AG08396 (cell line): ENCODE measurements at regions not wholly inside any gene's neighbourhood (a gene's known extent, or its start where the extent isn't known, plus 50 kb on each side); places are given as distances from the start of the nearest gene placed in this dataset.
"Not testable (repeated sequence)": the region's sequence is repeated elsewhere in the genome, so short reads cannot be mapped to it uniquely, and the experiment has no call there.

Experiments
- DNase-seq: peaks from one replicate; pipeline ENCODE4 v3.0.0; 2012; ENCODE audit warnings: low spot score, mixed read lengths

DNA sequence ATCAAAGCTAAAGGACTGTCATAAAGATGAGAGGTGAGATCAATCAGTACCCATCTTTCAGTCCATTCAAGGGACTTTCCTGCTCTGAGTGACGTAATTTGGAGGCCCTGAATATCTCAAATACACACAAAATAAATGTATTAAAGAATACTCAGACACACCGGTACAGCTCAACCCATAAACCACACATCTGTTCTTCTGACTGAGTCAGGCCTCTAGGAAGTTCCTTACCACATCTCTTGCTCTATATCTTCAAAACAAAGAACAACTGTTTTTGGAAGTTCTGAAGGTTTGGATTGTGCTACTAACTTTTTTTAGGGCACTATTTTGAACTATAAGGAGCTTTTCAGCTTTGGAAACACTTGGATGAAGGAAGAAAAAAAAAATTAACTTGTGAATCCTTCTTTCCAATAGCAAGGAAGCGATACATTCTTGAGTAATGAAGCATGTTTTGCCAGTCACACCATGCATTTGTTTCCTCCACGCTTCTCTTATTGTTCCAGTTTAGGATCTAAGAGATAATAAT is 866.5 kb upstream of the VRK2 start:
- DNase-seq, result no peak

DNA sequence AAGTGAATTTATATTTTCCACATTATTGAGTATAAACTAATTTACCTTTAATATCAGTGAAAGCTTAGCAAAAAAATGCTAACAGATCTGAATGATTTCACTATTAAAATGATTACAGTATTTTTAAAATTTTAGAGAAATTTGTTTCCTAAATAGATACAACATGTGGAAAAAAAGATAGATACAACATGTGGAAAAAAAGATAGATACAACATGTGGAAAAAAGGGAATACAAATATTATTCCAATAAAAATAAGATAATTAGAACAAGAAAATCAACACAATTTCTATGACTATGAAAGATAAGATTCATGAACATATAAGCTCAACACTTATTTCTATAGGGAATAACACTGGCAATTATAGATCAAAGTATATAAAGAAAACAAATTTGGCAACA is 865.9 kb upstream of the VRK2 start:
- DNase-seq, result no peak

DNA sequence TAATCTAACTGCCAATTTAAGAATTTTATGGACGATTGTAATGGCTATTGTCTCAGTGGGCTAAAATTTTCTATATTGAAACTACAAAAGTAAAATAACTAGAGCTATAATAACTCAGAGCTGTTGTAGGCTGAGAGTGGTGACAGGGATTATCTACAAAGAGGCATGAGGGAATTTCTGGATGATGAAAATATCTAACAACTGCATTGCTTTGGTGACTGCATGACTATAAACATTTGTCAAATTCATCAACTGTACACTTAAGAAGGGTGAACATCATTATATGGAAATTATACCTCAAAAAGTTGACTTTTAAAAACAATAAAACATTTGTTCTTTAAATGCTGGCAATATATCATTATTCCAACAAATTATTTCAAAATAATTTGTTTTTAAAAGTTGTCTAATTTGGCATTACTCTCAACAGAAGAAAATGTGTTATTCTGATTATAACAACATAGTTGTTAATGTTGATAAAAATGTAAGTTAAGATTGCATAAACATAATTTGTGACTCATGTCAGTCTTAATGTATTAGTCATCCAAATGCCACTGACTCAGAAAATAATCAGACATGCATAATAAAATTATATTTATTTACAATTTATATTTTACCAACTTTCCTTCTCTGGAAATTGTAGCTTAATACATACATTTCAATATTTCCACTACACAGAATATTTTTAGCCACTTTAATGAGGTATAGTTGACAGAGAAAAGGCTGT is 865.1 kb upstream of the VRK2 start:
- no peak for DNase-seq

DNA sequence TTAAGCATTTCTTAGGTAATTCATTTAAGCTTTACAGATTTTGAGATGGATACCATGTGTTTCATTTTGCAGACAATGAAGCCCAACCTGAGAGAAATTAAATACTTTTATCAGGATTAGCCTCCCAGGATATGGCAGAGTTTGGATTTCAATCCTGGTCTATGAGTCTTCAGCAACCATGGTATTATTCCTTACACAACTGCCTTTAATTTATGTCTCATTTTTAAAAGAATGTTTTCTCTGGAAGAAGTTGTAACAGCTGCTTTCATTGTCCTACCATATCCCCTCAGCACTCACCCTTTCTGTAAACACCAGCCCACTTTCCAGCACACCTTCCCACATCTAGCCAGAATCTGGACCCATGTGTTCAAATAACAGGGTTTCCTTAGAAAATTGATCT is 863.7 kb upstream of the VRK2 start:
- DNase-seq, result no peak

DNA sequence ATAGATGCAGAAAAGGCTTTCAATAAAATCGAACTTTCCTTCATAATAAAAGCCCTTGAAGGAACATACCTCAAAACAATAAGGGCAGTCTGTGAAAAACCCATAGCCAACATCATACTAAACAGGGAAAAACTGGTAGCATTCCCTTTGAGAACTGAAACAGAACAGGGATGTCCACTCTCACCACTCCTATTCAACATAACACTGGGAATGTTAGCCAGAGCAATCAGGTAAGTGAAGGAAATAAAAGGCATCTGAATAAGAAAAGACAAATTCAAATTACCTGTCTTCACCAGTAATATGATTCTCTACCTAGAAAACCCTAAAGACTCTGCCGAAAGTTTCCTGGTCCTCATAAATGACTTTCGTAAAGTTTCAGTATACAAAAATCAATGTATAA is 861.0 kb upstream of the VRK2 start:
- no peak for DNase-seq

DNA sequence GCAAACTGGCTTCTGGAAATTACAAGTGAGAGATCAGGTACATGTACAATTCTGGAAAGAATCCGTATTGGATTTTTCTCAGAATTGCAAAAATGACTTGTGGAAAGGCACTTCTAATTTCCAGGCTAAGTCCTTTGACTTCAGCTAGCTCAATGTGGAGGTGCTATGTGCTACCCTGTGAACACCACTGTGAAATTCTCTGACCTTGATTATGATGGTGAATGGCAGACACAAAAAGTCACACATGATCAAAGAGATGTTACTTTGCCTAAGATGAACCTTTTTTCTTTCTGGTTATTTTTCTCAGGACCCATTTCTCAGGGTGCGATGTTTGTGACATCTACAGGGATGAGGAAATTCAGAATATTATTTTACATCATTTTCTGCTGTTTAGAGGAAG is 856.6 kb upstream of the VRK2 start:
- DNase-seq, result no peak

DNA sequence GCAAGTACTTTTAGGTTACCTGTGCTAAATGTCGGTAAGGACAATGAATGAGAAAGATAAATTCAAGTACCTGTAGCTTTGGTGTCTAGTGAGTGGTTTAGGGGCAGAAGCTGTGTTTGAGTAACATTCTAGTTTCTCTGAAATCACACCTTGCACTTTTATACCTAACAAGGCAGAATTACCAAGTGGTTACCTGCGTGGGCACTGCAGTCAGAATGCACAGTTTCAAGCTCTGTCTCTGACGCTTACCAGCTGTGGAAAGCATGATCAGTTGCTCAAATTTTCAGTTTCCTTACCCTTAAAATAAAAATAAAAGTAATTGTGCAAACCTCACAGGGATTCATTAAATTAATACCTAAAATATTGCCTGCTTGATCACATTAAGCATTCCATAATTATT is 846.9 kb upstream of the VRK2 start:
- no peak for DNase-seq

DNA sequence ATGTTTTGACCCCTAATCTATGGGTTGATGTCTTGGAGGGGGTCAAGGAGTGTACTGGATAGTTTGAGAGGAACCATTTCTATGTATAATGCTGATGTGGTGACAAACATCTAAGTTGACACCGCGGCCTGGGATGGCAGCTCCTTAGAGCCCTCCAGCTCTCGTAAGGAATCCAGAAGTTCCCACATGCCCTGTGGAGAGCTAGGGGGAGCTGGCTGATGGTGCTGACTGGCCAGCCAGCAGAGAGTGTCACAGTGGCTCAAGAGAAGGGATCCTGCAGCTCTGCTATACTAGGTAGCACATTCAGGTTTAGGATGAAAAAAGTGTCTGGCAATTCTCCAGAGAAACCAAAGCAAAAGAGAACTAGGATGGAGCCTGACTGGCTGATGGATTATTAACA is 842.2 kb upstream of the VRK2 start:
- DNase-seq, result no peak

DNA sequence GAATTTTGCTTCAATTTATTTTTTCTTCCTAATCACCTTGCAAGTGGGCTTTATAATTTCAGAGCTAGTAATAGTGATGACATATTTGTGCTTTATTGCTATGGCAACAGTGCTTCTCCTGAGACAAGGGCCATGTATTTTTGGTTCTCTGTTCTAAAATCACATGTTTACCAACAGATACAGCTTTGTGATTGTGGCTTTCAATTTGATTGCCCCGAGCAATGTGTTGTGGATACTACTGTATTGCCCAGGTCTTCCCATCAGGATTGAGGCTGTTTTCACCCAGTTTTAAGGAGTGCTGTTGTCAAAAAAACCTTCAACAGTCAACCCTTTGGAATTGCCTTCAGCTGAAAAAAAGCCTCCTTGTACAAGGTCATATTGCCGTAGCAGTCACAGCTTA is 841.4 kb upstream of the VRK2 start:
- DNase-seq, result no peak

DNA sequence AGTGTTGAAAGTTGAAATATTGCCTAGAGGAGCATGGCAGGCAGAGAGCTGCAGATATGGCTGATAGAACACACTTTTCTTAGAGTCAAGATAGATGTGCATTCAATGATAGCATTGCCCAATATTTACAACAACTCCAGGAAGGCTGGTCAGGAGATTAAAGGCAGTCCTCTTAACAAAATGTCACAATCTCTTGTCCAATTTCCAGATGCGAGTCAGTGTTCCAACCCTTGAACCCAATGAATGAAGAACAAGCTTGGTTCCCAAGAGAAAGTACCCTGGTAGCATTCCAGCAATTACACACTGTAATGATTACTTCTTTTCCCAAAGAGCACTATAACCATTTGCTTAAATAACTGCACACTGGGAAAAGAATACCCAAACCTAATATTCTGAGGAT is 839.4 kb upstream of the VRK2 start:
- no peak for DNase-seq

DNA sequence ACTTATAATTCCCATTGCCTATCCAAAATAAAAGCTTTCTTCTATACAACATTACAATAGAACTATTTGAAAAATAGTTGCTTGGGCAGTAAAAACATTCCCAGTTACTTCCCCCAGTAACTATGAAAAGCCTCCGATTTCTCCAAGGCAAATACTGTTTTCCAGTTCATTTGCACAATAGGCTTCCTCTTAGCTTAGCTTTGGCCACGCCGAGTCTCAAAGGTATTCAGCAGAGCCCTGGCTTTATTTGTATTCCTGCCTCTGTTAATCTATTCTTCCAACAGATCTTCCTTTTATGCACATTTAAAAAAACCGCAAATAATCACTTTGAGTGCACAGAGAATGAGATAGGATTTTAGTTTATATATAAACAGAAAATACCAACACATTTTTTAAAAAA is 836.8 kb upstream of the VRK2 start:
- no peak for DNase-seq

DNA sequence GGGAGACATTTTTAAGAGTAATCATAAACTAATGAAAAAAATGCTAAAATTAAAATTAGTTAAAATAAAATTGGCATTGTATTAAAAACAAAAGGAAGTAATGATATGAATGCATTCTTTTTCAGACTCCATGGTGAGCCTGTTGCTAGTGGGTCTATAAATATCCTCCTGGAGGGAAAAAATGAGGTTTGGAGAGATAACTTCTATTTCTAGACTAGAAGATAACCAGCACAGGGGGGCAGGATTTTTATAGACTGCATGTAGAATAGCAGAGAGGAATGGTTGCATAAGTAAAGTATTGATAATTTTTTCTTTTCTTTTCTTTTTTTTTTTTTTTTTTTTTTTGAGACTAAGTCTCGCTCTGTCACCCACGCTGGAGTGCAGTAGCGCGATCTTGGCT is 835.8 kb upstream of the VRK2 start:
- no peak for DNase-seq

DNA sequence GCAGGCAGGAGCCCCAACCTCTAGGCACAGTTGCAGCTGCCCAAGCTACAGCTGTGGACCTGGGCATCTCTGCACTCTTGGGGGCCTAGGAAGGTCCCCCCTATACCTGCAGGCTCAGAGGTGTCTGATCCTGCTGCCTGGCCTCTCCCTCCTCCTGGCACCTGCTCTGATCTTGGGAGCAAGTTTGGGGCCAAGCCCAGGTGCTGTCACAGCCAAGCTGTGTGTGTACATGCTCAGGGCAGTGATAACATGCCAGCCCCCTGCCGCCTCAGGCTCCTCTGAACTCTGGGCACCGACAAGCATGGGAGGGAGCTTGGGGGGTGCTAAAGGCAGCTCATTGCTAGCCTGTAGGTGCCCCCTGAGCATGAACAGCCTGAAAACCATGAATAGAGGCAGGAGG is 829.6 kb upstream of the VRK2 start:
- no peak for DNase-seq

DNA sequence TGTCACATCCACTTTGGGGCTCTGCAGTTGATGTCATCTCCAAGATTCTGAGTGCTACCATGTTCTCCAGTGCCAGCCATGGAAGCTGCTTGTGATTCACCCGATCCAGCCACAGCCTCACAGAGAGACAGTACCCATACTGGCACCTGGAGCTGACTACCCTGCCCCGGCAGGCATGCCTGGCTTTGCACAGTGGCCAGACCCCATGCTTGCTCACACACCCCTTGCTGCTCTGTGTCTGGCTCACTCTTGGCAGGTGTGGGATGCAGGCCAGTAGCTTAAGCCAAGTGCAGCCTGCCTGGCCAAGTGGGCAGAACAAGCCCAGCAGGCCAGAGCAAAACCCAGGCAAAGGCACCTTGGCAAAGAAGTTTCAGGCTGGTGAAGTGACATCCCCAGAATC is 828.4 kb upstream of the VRK2 start:
- no peak for DNase-seq

DNA sequence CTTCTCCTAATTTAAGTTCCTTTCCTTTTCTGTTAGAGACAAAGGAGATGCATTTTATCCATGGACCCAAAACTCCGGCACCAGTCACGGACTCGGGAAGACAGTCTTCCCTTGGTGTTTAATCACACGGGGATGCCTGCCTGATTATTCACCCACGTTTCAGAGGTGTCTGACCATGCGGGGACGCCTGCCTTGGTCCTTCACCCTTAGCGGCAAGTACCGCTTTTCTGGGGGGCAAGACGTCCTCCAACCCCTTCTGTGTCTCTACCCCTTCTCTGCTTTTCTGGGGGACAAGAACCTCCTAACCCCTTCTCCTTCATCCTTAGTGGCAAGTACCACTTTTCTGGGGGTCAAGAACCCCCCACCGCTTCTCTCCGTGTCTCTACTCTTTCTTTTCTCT is 816.9 kb upstream of the VRK2 start:
- DNase-seq, result not testable (repeated sequence)

DNA sequence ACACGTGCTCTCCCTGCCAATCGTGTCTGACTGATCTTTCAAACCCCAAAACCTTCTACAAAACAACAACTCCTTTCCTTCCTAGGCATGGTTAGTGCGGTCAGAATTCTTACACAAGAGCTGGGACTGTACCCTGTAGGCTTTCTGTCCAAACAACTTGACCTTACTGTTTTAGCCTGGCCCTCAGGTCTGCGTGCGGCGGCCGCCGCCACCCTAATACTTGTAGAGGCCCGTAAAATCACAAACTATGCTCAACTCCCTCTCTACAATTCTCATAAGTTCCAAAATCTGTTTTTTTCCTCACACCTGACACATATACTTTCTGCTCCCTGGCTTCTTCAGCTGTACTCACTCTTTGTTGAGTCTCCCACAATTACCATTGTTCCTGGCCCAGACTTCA is 814.3 kb upstream of the VRK2 start:
- not testable (repeated sequence) for DNase-seq

DNA sequence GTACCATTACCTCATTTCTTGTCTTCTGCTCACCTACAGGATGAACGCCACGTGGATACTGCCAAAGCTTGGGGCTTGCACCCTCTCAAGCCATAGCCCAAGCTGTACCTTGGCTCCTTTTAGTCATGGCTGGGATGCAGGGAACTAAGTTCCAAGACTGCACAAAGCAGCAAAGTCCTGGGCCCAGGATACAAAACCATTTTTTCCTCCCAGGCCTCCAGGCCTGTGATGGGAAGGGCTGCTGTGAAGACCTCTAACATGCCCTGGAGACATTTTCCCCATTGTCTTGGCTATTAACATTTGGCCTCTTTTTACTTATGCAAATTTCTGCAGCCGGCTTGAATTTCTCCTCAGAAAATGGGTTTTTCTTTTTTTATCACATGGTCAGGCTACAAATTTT is 795.1 kb upstream of the VRK2 start:
- DNase-seq, result not testable (repeated sequence)

DNA sequence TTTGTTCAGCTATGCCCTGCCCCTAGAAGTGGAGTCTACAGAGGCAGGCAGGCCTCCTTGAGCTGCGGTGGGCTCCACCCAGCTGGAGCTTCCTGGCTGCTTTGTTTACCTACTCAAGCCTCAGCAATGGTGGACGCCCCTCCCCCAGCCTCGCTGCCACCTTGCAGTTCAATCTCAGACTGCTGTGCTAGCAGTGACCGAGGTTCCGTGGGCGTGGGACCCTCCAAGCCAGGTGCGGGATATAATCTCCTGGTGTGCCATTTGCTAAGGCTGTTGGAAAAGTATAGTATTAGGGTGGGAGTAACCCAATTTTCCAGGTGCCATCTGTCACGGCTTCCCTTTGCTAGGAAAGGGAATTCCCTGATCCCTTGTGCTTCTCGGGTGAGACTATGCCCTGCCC is 770.2 kb upstream of the VRK2 start:
- DNase-seq, result not testable (repeated sequence)

DNA sequence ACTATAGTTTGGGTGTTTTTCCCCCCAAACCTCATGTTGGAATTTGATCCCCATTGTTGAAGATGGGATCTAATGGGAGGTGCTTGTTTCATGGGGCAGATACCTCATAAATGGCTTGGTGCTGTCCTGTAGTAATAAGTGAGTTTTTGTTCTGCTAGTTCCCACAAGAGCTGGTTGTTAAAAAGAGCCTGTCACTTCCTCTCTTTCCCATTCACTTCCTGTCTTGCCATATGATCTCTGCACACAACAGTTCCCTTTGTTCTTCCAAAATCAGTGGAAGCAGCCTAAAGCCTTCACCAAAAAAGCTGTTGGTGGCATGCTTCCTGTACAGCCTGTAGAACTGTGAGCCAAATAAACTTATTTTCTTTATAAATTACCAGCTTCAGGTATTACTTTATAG is 768.2 kb upstream of the VRK2 start:
- no peak for DNase-seq

DNA sequence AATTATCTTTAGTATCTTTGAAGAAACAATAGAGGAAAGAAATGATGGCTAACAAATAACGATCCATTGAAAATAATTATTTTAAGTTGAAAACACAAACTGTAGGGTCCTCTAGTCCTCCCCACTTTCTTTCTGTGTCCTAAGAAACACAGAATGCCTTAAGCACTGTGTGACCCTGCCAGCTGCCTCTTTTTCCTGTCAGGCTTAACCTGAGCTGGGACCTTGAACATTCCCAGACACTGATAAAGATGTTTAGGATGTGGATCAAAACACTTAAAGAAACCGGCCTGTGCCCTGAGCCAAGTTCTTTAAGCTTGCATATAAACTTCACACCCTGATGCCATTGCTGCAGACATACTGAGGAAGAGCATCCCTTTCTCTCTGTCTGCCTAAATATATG is 755.4 kb upstream of the VRK2 start:
- DNase-seq, result no peak

DNA sequence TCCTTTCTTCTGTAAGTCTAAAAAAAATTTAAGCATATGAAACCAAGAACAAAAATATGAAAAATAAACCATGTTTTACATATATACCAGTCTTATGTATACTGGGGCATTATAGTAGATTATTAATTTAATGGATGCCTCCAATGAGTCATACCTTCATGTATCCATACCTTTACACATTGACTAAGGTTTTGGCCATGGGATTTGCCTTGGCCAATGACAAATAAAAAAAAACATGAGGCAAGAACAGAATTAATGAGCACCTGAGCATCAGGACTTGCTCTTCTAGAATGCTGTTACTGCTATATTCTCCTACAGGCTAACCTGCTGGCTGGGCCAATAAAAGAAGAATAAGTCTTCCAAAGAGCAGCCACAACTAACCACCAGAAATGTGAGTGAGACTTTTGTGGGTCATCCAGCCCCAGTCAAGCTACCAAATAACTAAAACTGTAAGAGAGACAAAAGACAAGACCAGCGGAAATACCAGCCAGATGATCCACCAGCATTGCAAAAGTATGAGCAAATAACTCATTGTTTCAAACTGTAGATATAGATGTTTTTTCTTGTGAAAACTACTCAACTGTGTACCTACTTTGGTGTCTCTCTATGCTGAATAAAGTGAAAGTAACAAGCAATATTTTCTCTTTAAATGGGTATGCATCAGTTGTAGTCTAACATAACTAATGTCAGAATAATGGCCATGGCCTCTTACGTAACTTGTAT is 749.6 kb upstream of the VRK2 start:
- DNase-seq, result no peak

DNA sequence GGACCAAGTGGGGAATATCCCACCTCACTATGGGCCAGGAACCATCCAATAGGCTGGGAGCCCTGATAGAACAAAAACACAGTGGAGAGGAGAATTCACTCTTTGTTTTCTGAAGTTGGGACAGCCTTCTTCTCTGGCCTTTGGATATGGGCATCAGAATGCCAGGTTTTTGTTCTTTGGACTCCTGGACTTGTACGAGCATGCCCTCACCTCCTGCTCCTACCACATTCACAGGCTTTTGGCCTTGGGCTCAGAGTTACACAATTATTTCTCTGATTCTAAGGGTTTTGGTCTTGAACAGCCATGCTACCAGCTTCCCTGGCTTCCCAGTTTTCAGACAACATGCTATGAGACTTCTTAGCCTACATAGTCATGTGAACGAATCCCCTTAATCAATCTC is 732.9 kb upstream of the VRK2 start:
- DNase-seq, result no peak

DNA sequence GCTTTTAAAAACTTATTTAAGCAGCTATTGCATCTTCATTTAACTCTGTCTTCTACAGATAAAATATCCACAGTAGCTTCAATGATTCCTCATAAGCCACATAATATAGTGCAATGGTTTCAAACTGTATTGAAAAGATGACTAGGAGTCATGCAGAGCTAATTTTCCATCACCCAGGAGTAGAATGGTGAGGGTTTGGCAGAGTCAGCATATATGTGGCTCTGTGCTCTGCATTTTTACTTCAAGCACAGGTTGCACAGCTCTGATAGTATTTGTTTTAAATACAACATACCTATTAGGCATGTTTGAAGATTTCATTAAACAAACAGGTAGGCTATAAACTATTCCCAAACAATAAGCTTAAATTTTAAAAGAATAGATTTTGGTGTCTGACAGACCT is 731.9 kb upstream of the VRK2 start:
- no peak for DNase-seq

DNA sequence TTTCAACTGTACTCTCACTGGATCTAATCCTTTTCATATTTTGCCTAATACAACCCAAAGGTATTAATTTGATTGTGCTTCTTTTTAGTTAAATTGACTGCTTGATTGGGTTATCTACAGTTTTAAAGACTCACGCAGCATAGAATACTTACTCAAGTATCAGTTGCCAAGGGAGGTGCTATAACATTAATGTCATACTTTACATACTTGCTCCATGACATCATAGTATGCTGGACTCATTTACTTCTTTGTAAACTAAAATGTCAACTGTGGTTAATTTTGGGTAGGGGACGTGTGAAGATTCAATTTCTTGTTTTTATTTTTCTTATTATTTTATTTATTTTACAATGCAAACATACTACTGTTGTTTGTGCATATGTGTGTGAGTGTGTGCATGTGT is 716.2 kb upstream of the VRK2 start:
- DNase-seq, result no peak
